GM19035 (cell line): ENCODE measurements at regions not wholly inside any gene's neighbourhood (a gene's known extent, or its start where the extent isn't known, plus 50 kb on each side); places are given as distances from the start of the nearest gene placed in this dataset.

Source experiments
- ATAC-seq: cut with Tn5 transposase; IDR thresholded peaks from one replicate; pipeline ENCODE4 v1.9.1; 2021; ENCODE audit not compliant: unreplicated experiment

DNA sequence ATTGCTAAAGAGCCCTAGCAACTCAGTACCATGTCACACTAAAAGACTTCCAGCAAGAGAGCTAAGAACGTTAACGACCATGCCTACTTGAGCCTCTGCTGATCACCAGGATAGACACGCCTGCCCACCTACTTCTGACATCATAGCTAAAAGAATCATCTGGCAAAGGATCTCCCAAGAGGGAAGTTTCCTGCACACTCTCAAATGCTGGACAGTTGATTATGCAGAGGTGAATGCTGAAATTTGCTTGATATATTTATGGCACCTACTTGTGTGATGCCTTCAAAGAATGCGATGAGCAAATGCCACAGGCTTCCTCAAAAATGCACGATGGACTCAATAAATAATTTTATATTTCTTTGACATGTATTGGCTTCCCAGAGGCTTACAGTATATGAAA, 113.6 kb downstream of the GALC start:
- no peak for ATAC-seq

DNA sequence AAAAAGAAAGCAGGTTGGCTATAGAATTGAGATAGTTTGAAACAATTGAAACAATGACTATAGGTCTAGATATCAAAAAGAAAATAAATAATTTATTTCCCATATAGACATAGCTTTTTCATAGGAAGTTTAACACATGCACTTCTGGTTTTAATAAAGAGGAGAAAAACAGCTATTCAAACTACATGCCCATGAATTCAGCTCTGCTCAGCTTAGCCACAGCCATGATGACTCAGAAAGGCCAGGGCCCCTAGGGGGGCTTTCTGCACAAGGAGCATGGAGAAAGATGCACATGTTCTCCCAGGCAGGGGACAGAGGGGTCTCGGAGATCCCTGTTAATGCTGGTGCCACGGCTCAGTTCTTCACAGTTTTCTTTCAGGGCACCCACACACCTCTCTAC, 114.0 kb downstream of the GALC start:
- ATAC-seq = no peak

DNA sequence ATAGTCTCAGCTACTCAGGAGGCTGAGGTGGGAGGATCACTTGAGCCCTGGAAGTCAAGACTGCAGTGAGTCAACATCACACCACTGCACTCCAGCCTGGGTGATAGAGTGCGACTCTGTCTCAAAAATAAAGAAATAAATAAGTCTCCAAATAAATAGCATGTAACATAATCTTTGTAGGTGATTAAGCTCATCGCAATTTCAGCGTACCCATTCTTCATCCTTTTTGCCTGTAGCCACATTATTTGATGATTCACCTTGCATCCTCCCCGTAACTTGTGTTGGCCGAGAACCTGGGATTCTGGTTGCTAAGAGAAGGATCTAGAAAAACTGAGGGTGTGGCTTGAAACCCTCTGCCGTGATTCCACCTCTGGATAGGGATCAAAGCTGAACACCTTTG, 115.1 kb downstream of the GALC start:
- ATAC-seq = no peak

DNA sequence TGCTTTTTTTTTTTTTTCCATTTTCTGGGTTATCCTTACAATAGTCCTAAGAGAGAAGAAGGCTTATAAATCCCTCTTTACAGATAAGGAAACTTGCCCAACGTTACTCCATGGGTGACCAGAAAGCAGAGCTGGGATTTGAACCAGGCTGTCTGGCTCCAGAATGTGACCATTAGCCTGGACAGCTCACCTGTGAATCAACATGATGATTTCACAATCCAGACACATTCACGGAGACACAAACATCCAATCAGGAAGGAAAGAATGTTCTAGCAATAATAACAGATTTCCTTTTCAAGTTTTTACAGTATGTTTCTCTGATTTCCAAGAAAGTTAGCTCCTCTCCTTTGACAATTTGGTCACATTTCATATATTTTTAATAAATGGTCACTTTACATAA, 118.3 kb downstream of the GALC start:
- no peak for ATAC-seq

DNA sequence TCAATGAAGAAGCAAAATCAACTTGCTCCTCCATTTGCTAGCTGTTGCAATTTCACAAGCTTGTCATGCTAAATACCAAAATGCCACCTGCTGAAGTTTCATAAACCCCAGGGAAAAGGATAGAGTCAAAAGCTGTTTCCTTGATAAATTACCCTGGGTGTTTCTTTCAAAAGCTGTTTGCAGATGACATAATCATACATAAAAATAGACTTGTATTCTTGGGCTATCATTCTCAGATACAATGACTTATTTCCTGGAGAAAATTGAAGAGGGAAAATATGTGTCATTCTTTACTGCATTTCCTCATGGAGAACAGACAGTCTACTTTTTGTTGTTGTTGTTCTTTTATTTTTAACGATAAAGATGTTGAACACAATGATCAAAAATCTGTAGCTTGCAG, 119.2 kb downstream of the GALC start:
- no peak for ATAC-seq

DNA sequence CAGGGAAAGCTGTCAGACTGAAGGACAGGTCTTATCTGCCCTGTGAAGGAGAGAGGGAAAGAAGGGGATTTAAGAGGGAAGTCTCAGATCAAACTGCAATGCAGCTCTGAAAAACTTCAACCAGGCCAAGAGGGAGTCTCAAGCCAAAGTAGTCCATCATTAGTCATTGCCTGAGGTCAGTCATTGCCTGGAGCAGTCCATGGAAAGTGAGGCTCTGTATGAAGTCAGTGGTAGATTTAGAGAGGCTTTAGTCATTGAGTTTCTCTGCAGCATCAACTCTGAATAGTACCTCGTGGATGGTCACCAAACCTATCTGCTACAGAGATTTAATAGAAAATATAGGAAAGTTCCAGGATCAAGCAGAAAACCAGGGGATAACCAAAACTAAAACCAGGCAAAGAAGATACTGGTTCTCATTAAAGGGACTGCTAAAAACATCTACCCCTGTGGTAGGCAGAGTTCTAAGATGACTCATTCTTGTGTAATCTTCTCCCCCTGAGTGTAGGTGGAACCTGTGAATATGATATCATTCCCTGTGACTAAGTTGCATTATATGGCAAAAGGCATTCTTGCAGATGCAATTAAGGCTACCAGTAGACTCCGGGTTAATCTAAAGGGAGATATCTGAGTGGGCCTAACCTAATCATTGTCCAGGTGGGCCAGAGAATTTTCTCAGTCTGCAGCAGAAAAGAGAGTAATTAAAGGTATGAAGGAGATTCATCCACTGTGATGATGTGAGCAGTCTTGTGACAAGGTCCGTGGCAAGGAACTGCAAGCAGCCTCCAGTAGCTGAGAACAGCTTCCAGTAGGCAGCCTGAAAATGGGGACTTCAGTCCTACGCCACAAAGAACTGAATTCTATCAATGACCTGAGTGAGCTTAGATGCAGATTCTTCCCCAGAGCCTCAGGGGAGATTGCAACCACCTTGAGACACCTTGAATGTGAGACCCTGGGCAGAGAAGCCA, 123.1 kb downstream of the GALC start:
- ATAC-seq = no peak

DNA sequence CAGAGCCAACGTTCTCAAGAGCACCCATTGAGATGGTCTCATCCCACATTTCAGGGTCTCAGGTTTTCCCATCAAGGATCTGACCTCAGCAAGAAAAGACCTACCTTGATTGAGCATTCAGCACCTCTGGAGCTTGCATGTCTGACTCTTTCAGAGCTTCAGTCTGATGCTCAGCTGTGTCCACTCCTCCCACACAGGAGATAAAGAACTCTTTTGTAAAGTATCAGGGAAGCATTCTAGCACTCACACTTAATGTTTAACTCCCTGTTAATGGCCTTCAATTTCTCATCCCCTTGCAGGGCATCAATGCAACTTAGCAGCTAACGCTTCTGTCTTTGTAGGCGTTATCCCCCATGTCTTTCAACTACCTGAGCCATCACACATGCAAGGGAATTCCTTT, 124.1 kb downstream of the GALC start:
- ATAC-seq = no peak

DNA sequence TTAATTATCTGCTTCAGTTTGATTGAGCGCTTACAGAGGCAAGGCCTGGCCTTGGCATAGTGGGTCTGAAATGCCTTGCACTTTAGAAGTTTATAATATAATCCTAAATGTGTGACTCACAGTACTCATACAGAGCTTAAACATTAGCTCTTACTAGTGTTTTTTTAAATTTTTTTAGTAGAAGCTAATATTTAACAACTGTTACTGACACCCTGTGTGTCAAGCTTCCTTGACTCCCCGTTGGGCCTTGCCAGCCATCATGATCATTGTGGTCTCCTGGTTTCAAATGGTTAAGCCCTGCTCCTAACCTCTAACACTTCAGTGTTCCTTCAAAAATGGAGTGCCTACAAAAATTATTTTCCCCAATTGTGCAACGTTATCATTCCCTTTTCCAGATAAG, 126.9 kb downstream of the GALC start:
- ATAC-seq = no peak

DNA sequence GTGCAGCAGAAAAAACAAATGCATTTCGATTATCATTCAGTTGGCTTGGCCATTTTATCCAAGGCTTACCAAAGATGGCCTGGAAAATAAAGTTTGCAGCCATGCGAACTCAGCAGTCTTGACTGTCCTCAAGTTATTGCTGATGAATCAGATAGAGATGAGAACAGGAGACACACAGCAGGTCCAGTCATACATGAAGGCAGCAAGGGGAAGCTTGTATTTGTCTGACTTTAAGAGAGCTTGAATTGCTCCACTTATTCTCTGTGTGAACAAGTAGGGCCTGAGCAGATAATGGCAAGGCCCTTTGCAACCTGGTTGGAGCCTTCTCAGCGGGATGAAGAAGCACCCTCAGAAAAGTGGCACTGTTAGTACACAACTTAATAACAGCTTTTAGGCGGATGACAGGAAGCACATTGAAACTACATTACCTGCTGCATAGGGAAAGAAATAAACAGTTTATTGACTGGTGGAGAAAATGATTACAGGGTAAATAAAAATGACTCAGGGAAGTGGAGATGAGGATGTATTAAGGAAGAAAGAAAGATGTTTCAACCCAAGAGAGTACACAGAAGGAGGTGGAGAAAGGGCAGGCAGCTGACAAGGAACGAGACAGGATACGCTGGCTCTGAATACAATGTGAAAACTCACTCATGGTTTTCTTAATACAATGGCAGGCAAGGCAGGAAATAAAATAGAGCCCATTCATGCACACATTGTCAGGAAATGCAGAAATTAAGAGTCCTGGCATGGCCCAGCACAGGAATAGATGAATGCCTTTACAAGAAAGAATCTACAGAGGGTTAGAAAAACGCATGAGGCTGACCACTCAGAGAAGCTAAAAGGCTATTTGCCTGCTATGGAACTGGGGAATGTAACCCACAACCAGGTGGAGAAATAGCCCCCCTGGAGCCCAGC, 128.4 kb downstream of the GALC start:
- ATAC-seq = no peak

DNA sequence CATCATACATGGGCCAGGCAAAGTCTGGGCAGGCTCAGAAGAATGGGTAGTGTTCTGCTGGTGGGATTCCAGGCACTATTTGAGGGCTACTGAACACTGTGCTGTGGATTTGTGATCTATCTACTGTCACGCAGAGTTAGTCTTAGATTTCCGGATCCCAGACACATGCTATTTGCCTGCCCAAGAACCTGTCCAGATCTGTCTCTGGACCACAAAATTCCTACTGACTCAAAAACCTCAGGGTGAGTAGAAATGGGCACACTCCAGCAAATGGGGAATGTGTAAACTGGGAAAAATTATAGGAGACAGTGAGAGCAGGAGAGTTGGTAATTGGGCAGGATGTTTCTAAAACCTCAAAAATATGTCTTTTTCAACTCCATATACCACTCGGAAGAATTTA, 129.9 kb downstream of the GALC start:
- ATAC-seq = no peak

DNA sequence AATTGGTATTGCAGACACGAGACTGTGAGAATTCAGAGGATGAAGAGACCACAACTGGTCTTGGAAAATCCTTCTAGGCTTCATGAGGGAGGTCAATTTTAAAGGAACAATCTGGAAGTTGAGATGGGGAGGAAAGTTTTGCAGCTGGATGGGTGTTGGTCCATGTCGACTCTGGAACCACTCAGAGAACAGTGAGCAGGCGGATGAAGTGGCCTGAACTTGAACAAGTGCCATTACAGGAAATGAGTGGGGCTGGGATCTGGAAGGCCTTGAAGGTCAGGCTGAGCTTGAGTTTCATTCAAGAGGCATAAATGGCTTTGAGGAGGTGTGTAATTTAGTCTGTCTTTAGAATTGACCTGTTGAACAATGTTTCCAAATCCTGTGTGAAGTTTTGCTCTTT, 140.9 kb downstream of the GALC start:
- ATAC-seq = no peak

DNA sequence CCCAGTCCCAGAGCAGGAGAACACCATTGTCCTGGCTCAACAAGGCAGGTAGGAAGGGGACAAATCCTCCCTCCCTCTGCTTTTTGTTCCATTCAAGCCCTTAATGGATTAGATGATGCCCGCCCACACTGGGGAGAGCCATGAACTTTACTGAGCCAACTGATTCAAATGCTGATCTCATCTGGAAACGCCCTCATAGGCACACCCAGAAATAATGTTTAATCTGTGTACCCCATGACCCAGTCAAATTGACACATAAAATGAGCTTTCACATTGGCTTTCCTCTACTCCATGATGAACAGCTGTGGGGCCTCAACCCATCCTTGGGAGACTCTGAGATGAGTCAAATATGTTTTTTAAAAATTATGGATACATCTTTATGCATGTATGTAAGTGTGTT, 141.8 kb downstream of the GALC start:
- ATAC-seq = no peak

DNA sequence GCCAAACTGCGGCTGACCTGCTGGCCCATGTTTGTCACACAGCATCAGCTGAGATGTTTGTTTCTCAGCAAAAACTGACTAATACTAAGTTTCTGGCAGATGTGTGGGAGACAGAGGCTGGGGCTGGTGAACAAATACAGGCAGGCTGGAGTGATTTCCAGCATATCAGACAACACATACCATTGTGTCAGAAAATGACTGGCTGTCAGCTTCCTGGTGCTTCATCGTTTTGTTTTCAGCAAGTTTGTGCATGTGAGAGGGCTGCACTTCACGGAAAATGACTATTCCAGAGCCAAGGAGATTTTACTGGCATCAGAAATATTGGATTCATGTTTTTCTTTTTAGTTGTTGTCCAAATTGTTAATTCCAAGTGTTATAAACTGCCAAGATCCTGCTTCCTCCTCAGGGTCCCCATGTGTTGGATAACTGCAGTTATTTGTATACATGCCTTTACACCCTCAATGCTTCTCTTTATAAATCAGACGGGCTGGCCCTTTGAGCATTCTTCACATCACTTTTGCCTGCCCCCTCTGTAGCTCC, 145.7 kb downstream of the GALC start:
- no peak for ATAC-seq

DNA sequence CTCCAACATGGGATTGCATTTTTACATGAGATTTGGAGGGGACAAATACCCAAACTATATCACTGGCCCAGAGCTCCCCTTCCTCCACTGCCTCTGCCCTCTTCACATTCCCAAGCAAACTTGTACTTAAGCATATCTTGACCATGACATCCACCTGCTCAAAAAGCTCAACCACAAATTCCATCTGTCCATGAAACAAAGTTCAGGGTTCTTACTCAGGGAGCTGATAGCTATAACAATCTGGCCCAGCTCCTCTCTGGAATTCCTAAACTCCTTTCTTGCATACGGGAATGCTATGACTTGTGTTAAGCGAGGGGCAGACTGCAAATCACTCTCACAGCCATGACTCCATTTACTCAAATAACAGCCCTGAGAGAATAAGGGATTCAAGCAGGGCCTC, 152.1 kb downstream of the GALC start:
- ATAC-seq = no peak

DNA sequence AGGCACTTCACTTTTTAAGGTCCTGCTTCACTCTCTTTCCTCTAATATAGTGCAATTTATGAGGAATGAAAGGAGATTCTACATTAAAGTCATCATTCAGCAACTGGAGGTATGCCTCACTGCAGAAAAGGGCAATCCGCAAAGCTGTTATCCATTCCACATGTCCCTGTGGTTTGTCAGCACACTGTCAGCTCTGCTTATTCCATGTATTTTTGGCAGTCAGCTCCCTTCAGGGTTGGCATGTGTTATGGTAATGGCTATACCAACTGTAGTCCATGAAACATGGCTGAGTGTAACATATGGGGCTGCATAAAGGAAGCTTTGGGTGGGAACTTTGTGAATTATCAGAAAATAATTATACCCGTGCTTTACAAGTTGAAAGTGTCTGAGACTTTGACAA, 154.1 kb downstream of the GALC start:
- no peak for ATAC-seq

DNA sequence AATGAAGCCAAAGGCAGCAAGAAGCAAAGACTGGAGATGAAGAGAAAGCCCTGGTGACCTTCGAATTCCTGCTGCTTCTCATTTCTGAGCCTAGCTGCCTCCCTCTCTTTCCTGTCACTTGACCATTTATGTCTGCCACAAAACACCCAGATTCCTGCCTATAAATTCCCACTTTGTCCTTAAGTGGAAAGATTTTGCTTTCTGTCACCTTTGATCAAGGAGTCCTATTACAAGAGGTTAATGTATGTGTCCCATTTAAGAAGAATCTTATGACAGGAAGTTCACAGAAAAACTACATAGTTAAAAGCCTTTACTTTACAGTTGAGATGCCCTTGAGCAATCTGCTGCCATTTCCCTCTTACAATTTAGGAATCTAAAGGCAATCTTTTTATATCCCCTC, 155.7 kb downstream of the GALC start:
- no peak for ATAC-seq

DNA sequence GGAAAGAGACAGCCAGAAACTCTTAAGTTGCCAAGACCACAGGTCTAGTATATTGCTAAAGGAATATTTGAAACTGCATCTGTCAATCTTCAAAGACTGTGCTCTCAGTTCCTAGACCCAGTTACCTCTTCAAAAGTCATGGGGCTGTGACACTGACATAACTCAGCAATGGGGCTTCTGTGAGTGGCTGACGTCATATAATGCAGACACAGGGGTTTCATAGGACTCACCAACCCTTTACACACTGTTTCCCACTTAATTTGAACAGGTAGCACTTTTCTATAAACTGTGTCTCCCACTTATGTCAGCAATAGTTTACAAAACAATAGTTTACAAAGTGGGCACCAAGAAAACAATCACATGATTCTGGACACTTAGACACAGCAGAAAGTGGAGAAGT, 158.4 kb downstream of the GALC start:
- ATAC-seq = no peak

DNA sequence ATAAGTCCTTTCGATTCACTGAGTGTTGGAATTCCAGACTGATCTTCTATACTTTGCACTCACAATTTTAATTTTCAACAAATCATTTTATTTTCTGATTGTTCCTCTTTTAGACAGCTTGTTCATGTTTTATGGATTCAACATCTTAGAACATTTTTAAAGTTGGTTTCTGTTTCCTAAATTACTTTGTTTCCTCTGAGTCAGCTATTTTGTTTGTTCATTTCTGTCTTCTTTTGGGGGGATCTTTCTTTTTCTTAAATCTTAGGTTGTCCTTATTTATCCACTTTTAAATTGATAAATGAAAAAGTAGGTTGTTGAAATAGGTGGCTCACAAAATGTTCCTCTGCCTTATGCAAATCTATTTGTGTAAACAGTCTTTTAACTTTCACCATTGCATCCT, 160.0 kb downstream of the GALC start:
- ATAC-seq = no peak

DNA sequence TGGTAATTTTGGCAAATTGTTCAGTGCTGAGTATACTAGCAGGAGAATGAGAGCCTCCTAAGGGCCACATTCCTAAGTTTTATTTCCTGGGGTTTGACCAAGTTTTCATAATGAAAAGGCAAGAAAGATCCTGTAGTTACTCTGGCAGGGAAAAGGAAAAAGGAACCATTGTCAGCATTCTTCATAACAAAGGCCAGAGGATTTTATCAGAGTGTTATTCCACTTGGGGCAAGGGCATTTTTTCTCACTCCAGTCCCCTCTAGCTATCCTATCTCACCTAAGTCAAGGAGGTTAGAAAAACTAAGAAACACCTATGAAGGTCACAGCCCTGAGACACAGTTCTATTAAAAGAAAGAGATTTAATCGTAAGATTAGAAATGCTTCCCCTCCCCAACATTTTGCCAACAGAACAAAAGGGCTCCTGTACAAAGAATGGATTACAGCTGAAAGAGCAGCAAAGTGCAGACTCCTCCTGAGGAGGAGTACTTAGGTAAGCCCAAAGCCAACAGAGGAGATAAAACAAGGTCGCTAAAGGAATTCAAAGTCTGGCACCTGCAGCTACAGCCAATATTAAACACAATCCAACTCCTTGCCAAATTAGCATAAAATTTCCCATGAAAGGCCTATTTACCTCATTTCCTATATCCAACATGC, 162.4 kb downstream of the GALC start:
- ATAC-seq = no peak

DNA sequence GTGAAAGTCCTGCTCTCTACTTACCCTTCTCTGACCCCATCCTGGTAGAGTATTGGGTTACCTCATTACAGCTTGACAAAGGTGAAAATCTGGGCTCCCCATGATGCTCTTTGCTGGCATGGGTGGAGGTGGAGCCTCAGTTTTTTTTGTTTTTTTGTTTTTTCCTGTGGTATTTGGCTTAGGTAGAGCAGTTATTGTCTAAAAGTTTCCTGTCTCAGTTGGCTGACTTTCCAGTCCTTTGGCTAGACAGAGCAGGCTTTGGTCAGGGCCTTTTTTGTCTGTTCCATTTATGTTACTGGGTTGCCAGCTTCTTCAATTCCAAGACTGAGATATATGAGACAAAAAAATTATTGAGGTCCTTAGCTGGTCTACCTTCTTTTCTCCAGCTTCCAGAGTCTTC, 163.4 kb downstream of the GALC start:
- no peak for ATAC-seq

DNA sequence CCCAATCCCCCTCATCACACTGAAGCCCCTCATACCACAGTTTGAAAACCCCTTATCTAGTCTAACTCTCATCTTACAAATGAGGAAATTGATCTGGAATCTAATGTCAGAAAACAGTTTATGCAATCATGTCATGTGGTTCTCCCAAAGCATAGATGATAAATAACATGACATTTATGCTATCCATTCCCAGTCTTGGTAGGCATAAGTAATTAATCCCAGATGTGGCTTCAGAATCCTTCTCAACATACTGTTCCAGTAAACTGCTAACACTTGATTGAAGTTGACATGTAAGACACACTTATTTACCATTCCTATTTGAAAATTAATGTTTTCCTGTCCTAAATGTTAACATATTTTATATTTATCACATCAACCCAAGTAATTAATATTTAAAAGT, 168.7 kb downstream of the GALC start:
- no peak for ATAC-seq
